ENCODE measurements at regions not wholly inside any gene's neighbourhood (a gene's known extent, or its start where the extent isn't known, plus 50 kb on each side); places are given as distances from the start of the nearest gene placed in this dataset.
"Not testable (repeated sequence)": the region's sequence is repeated elsewhere in the genome, so short reads cannot be mapped to it uniquely, and the experiment has no call there.

- Histone ChIP-seq H3K9me3 (no peaks in the 10 kb centered on the region), H3K4me3 (no peak overlapping the region), H3K36me3 (ENCODE audit: insufficient read depth in 1 of 2, low read depth in 1 of 2) (no peaks in the 10 kb centered on the region), H3K27me3 (ENCODE audit: insufficient read depth in 3 of 3, low read length in 2 of 3) (peaks cover 0 to 16% (median 4%) of the 10 kb centered on the region in 3 donors), H3K27ac (no peak overlapping the region), H3K4me1 (no peaks in the 10 kb centered on the region)
- 44 to 59% (median 46%) methylated on average over 11 of the region's 11 CpGs for WGBS, 3 donors
- DNase-seq, result no peak
- ATAC-seq, result no peak
- intact Hi-C loops (cut with DNase I), result no loop called here
- no peak for TF ChIP-seq CTCF (IDR thresholded peaks at IDR 0.05)
These were observed 372.1 kb downstream of the BRD1 start for GRCh38 chr22:49455595-49455994.

GRCh38 chr22:49454726-49455125 is 372.9 kb downstream of the BRD1 start:
- Histone ChIP-seq H3K27me3 (ENCODE audit: insufficient read depth in 3 of 3, low read length in 2 of 3) (peaks cover 0 to 16% (median 6%) of the 10 kb centered on the region in 3 donors), H3K4me1 (no peaks in the 10 kb centered on the region), H3K36me3 (ENCODE audit: insufficient read depth in 1 of 2, low read depth in 1 of 2) (no peaks in the 10 kb centered on the region), H3K27ac (no peak overlapping the region), H3K4me3 (no peak overlapping the region), H3K9me3 (no peaks in the 10 kb centered on the region)
- 75 to 80% (median 78%) methylated on average over 7 of the region's 7 CpGs for WGBS, 3 donors
- intact Hi-C loops (cut with DNase I), result no loop called here
- DNase-seq (no peak), ATAC-seq (no peak)
- no peak for TF ChIP-seq CTCF (IDR thresholded peaks at IDR 0.05)

GRCh38 chr22:49453771-49454170 is 373.9 kb downstream of the BRD1 start:
- WGBS, 3 donors, result 73 to 77% (median 75%) methylated on average over 15 of the region's 15 CpGs
- no peaks in the 10 kb centered on the region for H3K36me3 ChIP-seq (ENCODE audit: insufficient read depth in 1 of 2, low read depth in 1 of 2)
- H3K4me3 ChIP-seq, result no peak overlapping the region
- no peak for ATAC-seq
- intact Hi-C loops (cut with DNase I), result no loop called here
- DNase-seq, result no peak
- H3K9me3 ChIP-seq, result no peaks in the 10 kb centered on the region
- peaks cover 0 to 24% (median 10%) of the 10 kb centered on the region in 3 donors for H3K27me3 ChIP-seq (ENCODE audit: insufficient read depth in 3 of 3, low read length in 2 of 3)
- no peak overlapping the region for H3K27ac ChIP-seq
- no peak for TF ChIP-seq CTCF (IDR thresholded peaks at IDR 0.05)
- no peaks in the 10 kb centered on the region for H3K4me1 ChIP-seq

GRCh38 chr22:49453019-49453418 is 374.7 kb downstream of the BRD1 start:
- WGBS, 3 donors, result 86 to 95% (median 95%) methylated on average over 1 of the region's 1 CpG
- H3K4me1 ChIP-seq; H3K4me3 ChIP-seq; H3K36me3 ChIP-seq (ENCODE audit: insufficient read depth in 1 of 2, low read depth in 1 of 2); H3K27ac ChIP-seq; DNase-seq; intact Hi-C loops (cut with DNase I); H3K9me3 ChIP-seq; ATAC-seq: not testable (repeated sequence)
- peaks cover 0 to 24% (median 10%) of the 10 kb centered on the region in 3 donors for H3K27me3 ChIP-seq (ENCODE audit: insufficient read depth in 3 of 3, low read length in 2 of 3)

GRCh38 chr22:49452362-49452946 is 375.2 kb downstream of the BRD1 start:
- H3K27ac ChIP-seq, result no peak overlapping the region
- H3K9me3 ChIP-seq, result no peaks in the 10 kb centered on the region
- no peak for TF ChIP-seq CTCF (IDR thresholded peaks at IDR 0.05)
- intact Hi-C loops (cut with DNase I), result no loop called here
- no peaks in the 10 kb centered on the region for H3K4me1 ChIP-seq
- WGBS, 3 donors, result 90 to 100% (median 98%) methylated on average over 2 of the region's 2 CpGs
- no peak overlapping the region for H3K4me3 ChIP-seq
- H3K27me3 ChIP-seq (ENCODE audit: insufficient read depth in 3 of 3, low read length in 2 of 3), result peaks cover 0 to 24% (median 12%) of the 10 kb centered on the region in 3 donors
- DNase-seq, result no peak
- no peak for ATAC-seq
- H3K36me3 ChIP-seq (ENCODE audit: insufficient read depth in 1 of 2, low read depth in 1 of 2), result no peaks in the 10 kb centered on the region

All from psoas muscle (tissue), 7 donors.